ENCODE measurements at regions not wholly inside any gene's neighbourhood (a gene's known extent, or its start where the extent isn't known, plus 50 kb on each side); places are given as distances from the start of the nearest gene placed in this dataset.
"Not testable (repeated sequence)": the region's sequence is repeated elsewhere in the genome, so short reads cannot be mapped to it uniquely, and the experiment has no call there.

DNA sequence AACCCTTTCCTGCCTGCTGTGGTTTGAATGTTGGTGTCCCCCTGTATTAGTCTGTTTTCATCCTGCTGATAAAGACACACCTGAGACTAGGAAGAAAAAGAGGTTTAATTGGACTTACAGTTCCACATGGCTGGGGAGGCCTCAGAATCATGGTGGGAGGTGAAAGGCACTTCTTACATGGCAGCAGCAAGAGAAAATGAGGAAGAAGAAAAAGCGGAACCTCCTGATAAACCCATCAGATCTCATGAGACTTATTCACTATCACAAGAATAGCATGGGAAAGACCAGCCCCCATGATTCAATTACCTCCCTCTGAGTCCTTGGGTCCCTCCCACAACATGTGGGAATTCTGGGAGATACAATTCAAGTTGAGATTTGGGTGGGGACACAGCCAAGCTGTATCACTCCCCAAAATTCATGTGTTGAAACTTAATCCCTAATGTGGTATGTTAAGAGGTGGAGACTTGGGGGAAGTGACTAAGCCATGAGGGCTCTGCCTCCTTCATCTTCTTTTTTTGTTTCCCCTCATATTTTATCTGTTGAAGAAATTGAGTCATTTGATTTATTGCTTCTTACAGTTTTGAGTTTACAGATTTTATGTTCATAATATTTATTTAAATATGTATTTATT is 64.9 kb upstream of the SYNCRIP start:
- not testable (repeated sequence) for TF ChIP-seq SUZ12 (IDR thresholded peaks at IDR 0.05; ENCODE audit: extremely low read depth, insufficient read depth, insufficient read length); ZNF274 (IDR thresholded peaks at IDR 0.05; ENCODE audit: low read depth, low read length); YY1 (IDR thresholded peaks at IDR 0.05; ENCODE audit: insufficient read depth, insufficient read length)

All from NT2/D1 (cell line).